OCI-LY7 (cell line): ENCODE measurements at regions not wholly inside any gene's neighbourhood (a gene's known extent, or its start where the extent isn't known, plus 50 kb on each side); places are given as distances from the start of the nearest gene placed in this dataset.

Source experiments
- EZH2phosphoT487 ChIP-seq: fragments of 200-600 bp; sonication (generic); IDR thresholded peaks from 2 replicates; pipeline ENCODE4 v1.6.1; 2018; ENCODE audit warnings: low read depth, borderline replicate concordance, mild to moderate bottlenecking, mixed run types, antibody characterized with exemption, low read length, moderate library complexity, mixed read lengths
- TF ChIP-seq, protein P1 (sequence below): fragments of 200-600 bp; sonication (generic); conservative IDR thresholded peaks from 2 replicates; pipeline ENCODE4 v1.5.1; 2014; ENCODE audit warnings: mild to moderate bottlenecking, antibody characterized with exemption, low read length, moderate library complexity, mixed read lengths

DNA sequence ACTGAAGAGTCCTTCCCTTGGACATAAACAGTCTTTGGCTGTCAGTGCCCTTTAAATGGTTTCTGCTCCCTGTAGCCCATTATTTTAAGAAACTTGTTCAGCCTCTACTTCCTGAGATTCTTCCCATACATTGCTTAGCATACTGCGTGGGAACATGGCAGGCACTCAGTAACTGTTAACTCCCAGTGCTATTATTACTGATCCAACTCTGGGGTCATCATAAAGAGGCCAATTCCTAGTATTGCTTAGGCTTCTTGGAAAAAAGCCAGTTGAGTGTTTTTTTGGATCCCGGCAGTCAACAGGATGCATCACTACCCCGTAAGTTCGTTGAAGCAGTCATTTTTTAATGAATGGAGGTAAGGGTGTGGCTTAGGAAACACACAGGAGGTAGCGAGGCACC is 206.2 kb upstream of the ADAMTS9 start:
- no peak for TF ChIP-seq EZH2phosphoT487
- TF ChIP-seq, protein P1, sequence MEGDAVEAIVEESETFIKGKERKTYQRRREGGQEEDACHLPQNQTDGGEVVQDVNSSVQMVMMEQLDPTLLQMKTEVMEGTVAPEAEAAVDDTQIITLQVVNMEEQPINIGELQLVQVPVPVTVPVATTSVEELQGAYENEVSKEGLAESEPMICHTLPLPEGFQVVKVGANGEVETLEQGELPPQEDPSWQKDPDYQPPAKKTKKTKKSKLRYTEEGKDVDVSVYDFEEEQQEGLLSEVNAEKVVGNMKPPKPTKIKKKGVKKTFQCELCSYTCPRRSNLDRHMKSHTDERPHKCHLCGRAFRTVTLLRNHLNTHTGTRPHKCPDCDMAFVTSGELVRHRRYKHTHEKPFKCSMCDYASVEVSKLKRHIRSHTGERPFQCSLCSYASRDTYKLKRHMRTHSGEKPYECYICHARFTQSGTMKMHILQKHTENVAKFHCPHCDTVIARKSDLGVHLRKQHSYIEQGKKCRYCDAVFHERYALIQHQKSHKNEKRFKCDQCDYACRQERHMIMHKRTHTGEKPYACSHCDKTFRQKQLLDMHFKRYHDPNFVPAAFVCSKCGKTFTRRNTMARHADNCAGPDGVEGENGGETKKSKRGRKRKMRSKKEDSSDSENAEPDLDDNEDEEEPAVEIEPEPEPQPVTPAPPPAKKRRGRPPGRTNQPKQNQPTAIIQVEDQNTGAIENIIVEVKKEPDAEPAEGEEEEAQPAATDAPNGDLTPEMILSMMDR, result no peak
